Suppressor macrophage treated with lipopolysaccharide for 1 hour (primary cell): ENCODE measurements at regions not wholly inside any gene's neighbourhood (a gene's known extent, or its start where the extent isn't known, plus 50 kb on each side); places are given as distances from the start of the nearest gene placed in this dataset.
"Not testable (repeated sequence)": the region's sequence is repeated elsewhere in the genome, so short reads cannot be mapped to it uniquely, and the experiment has no call there.

Experiments used
- DNase-seq, 3 donors: peaks; one replicate each; pipeline ENCODE4 v3.0.0-alpha.2; 2020 to 2022

DNA sequence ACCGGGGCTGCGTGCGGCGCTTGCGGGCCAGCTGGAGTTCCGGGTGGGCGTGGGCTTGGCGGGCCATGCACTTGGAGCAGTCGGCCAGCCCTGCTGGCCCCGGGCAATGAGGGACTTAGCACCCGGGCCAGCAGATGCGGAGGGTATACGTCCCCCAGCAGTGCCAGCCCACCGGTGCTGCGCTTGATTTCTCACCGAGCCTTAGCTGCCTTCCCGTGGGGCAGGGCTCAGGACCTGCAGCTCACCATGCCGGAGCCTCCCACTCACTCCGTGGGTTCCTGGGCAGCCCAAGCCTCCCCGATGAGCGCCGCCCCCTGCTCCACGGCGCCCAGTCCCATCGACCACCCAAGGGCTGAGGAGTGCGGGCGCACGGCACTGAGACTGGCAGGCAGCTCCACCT lies 51.4 kb upstream of the INPP4B start:
- DNase-seq = not testable (repeated sequence)

DNA sequence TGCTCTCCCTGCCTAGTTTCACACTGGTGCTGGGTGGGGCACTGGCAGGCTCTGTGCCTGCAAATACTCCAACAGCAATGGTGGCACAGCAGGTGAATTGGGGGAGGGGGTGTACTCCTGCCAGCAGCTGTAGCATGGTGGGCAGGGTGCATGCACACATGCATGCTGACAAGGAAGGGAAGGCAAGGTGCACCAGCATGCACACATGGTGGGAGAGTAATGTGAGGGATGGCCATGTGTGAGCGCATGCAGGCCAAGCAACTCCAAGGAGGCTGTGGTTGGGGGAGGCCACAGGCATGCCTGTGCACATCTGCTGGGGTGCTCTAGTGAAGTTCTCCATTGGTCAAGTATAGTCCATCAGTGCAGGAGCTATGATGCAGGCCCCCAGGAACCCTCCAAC lies 54.5 kb upstream of the INPP4B start:
- DNase-seq = no peak

DNA sequence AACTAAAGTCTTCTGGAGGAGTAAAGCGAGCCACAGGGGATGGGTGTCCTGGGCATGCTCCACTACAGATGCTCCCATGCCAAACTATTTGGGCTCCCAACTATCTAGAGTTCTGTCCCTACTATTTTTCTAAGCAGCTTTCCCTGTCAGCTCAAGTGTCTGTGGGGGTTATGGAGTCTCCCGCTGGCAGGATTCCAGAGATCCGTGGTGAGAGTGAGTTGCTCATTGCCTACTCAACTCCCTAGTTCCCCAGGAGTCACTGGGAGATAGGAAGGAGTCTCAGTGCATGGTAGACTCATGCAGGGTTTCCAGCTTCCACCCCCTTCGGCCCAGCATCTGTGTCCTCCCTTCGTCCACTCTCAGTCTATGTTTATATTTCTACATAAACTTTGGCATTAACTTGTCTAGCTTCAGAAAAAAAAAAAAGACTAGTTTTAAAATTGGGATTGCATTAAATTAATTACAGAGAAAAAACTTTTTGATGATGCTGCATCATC lies 55.1 kb upstream of the INPP4B start:
- peak in 1 of 3 donors; percentile 5 for DNase-seq

DNA sequence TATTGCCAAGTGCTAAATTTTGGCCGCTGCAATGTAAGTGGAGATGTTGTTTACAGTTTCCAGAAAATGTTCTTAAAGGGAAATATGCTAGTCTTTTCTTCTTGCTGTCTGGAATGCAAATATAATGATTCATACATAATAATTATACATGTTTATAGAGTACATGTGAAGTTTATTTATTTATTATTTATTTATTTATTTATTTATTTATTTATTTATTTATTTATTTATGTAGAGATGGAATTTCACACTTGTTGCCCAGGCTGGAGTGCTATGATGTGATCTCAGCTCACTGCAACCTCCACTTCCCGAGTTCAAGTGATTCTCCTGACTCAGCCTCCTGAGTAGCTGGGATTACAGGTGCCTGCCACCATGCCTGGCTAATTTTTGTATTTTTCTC lies 57.5 kb upstream of the INPP4B start:
- not testable (repeated sequence) for DNase-seq

DNA sequence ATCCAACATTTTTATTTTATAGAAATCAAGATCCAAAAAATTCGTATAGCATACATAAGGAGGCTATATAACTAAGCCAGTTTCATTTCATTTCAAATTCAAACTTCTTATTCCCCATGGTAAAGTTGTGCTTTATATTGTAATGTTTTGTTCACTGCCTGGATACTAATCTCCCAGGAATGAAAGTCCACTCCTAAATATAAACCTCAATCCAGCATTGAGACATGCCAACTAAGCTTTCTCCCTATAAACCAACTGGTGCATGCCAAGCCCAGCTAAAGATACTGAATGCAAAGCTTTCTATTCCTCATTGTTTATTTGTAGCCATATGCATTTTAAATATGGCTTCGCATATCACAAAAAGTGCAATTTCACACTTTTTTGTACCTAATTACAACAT lies 63.8 kb upstream of the INPP4B start:
- DNase-seq = no peak

DNA sequence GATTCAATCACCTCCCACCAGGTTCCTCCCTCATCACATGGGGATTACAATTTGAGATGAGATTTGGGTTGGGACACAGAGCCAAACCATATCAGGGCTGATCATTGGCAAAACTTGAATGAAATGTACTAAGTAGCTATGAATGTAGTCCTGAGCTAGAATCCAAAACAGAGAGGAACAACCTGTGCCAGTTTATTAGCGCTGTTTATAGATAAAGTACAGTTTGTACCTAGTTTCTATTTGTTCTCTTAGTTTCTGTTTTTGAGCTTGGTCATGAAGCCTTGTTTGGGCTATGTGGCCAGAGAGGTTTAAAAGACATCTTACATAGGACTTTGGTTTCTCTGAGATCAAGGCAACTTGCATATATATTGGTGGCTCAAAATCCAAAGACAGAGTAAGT lies 66.9 kb upstream of the INPP4B start:
- no peak for DNase-seq

DNA sequence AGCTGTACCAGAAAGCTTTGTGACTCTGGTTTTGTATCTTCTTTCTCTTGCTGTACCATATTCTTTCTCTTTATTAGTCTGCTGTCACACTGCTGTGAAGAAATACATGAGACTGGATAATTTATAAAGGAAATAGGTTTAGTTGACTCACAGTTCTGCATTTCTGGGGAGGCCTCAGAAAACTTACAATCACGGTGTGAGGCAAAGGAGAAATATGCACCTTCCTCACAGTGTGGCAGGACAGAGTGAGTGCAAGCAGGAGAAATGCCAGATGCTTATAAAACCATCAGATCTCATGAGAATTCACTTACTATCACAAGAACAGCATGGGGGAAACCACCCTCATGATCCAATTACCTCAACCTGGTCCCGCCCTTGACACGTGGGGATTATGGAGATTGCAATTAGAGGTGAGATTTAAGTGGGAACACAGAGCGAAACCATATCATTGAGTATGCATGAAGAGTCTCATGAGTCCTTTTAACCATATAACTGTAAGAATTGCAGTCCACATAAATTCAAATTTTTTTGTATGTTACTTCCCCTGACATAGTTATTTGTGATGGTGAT lies 67.4 kb upstream of the INPP4B start:
- DNase-seq = no peak

DNA sequence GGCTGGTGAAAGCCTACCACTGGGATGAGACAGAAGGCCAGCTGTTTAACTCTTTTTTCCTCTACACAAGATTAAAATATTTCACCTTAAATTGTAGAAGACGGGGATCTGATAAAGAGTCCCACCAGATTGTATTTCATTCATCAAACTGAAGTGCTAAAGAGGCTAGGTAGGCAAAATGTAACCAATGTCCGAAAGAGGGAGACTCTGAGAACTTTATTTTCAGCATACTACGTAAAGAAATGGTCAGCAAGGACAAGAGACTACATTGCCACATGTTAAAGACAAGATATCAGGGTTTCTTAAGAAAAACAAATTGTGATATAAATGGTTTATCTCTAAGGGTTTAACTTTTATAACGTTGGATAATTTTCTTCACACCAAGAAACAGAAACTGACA lies 71.6 kb upstream of the INPP4B start:
- DNase-seq = no peak

DNA sequence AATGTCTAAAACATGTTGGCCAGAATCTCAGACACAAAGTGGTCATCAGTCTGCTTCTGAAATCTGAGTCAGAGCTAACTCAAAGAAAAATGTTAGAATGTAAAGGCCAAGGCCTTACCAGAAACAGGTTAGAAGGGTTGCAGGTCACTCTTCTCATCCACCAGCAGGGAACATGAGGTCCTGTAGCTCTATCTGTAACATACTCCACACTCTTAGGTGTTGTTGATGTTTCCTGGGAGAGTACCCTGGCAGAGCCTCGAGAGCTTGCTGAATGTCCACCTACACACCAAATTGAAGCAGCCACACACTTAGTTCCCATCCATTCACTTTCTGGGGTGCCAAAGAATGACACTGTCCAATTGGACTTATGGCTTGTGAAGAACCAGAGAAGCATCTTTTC lies 76.6 kb upstream of the INPP4B start:
- DNase-seq = no peak

DNA sequence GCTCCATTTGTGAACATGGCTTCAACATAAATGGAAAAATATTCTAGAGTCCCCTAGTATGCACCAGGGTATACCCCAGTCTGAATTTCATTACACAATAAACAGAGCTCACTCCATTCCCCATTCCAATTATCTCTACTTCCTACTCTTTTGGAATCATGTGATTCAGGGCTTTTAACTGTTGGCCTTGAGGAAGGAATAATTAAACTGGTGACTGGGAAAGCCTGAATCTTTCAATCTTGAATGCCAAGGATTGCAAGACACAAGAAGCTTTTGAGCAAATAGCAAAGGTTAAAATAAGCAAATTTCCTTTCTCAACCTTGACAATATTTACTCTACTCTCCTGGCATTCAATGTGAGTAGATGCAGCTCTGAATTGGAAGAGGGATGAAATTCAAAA lies 77.5 kb upstream of the INPP4B start:
- DNase-seq = no peak

DNA sequence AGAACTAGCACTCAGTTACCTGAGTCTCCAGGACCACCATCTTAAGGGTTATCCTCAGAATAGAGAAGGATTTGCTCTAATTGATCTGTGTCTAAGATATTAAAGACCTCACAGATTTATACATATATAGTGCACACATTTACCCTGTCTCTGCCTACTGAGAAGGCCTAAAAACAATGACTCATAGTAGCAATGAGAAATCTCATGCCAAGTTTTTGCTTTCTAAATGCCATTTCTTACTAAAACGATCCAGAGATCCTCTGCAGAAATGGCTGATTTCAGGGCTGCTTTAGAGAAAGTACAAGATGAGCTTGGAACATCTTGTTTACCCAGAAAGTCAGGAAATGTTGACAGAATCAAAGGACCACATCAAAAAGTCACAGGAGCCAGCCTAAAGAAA lies 79.1 kb upstream of the INPP4B start:
- no peak for DNase-seq

DNA sequence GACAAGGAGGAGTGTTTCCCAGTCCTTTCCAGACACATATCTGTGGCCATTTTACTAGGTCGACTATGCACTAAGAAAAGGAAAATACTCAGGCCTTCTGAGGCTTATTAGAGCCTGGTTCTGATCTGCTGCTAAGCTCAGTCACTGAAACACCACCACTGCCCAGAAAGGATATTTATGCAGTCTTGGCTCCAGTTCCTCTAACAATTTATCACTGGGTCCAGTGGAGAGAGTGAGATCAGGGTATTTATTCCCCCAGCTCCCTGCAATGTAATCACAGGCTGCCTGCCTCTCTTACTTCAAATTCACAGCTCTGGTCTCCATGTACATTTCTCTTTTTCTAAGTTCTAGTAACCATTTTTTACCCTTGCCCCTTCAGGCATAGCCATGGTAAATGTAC lies 81.6 kb upstream of the INPP4B start:
- no peak for DNase-seq

DNA sequence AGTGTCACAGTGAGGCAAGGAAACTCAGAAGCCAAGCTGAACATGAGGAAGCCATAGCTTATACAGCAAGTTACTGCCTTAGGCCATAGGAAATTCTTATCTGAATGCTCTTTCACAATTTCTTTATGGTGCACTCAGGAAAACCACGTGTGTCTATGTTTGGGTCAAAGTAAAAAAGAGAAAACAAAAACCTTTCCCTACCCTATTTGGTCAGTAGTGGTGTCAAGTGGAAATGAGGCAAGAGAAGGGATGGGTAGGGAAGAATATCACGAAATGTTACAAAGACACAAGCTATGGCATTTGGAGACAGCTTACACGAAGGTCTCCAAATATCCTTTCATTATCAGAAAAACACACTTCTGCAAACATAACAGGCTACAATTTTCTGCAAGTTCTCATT lies 83.4 kb upstream of the INPP4B start:
- no peak for DNase-seq

DNA sequence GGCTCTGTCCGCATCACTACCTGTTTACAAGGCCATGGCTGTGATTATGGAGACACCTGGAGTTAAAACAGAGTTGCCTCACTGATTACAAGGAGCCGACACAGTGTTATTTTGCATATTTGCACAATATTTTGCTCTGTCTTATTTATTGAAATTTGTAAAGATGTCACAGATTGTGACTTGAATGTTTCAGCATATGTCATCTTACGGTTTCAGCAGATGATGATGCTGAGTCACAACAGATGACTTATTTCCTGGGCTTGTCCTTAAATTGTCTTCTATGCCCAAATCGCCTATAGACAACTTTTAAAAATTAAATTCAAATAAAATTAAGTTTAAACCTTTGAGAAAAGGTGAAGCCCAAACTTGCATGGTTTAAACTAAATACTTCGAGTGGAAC lies 87.1 kb upstream of the INPP4B start:
- DNase-seq = peak in 1 of 3 donors; percentile 14

DNA sequence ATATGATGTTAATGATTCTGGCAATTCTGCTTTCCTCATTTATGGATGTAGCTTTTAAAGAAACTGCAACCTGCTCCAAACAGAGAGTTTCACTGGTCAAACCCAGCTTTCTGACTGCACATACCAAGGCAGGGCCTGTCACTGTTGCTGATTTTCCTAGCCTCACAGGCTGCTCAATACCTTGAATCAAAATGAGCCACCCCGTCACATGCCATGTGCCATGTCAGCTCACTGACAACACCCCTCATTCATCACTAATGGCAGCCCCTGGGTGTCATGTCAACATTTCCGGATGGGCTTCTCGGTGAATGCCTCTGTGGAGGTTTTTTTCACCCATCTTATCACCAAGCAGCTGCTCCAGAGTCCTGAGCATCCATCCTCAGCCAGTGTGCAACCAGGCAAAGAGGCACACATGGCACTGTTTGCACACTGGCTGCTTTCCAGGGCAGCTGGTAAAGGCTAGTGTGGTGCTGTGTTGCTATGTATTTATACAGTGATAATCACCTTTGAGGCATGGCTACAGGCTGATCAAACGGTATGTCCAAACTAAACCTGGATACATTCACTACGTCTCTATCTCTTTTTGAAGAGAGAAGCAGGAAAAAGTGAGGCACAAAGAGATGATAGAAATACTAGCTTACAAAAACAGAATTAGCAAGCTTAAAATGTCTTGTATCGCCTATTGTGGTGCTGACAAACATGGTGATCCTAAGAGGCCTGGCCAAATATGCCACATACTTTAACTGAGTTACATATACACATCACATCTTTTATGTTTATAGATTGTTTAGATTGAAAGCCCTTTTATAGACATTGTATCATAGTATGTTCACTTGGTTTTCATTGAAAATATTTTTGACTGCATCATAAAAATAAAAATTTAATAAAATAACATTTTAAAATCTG lies 94.6 kb upstream of the INPP4B start:
- no peak for DNase-seq

DNA sequence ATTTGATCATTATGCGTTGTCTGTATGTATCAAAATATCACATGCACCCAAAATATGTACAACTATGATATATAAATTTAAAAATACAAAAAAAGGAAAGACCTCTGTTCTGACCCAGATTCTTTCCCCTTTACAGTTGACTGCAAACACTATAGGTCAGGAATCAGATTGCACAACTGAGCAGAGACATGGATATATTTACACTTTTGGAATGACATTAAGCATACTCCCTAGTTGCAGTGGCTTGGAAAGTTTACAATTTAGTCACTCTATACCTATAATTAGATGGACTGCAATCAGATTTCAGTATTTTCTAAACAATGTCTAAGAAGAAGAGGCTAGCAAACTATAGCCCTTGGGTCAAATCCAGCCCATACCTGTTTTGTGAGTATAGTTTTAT lies 98.5 kb upstream of the INPP4B start:
- DNase-seq = no peak

DNA sequence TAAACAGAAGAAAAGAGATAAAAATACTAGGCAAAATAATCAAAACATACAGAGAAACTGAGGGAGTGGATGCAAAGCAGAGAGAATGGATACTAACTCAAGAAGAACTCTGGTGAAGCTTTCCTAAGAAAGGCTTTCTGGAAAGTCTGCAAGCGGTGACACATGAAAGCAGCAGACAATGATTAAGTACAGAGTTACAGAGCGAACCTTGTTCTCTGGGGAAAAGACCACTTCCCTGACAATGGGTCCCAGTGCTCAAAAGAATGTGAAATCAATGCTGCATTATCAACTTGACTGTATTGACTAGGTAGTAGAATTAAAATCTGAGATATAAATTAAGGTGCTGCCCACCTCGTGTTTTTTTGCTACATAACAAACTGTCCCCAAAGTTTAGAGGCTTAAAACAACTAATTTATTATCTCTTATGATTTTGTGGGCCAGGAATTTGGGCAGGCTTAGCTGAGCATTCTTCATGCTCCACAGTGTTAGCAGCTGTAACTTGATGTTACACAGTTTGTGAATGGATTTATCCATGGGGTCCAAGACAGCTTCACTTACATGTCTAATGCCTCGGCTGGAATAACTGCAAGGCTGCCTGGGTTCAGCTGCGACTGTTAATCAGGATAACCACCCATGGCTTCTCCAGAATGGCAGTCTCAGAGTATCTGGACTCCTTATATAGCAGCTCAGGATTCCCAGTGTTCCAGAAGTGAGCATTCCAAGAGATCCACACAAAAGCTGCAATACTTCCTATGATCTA lies 106.9 kb upstream of the INPP4B start:
- no peak for DNase-seq

DNA sequence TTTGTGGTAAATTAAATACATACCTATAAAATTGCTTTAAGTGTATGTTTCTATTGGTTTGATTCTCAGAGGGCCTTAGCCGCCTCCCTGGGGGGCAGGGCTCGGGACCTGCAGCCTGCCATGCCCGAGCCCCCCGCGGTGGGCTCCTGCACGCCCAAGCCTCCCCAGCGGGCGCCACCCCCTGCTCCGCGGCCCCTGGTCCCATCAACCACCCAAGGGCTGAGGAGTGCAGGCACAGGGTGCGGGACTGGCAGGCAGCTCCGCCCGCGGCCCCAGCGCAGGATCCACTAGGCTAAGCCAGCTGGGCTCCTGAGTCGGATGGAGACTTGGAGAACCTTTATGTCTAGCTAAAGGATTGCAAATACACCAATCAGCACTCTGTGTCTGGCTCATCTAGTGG lies 108.3 kb upstream of the INPP4B start:
- DNase-seq = no peak

DNA sequence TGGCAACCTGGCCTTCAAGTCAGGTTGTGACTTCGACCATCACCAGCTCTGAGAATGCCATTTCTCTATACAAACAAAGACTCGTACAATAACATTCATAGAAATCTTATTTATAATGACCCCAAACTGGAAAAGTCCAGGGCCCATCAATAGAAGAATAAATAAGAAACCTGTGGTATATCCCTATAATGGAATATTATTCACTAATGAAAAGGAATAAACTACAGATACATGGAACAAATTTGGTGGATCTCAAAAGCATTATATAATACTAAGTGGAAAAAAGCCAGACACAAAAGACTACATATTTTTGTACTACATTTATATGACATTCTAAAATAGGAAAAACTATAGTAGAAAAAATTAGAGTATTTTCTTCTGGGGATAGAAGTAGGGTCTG lies 109.4 kb upstream of the INPP4B start:
- no peak for DNase-seq

DNA sequence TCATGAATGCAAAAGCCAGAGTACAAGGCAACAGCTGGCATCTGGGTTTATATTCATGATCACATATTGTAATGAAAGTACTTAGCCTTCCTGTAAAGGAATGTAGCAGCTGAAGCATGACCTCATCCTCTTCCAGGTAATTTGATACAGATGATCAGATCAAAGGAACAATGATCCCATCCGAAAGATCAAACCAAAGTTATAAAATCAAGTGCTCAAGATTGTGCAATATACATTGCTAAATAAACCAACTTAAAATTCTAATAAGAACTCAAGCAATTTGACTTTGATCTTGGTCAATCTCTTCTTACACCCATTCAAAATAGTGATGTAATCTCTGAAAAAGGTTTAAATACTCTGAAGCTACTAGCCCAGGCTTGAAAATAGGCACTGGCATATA lies 113.1 kb upstream of the INPP4B start:
- no peak for DNase-seq

DNA sequence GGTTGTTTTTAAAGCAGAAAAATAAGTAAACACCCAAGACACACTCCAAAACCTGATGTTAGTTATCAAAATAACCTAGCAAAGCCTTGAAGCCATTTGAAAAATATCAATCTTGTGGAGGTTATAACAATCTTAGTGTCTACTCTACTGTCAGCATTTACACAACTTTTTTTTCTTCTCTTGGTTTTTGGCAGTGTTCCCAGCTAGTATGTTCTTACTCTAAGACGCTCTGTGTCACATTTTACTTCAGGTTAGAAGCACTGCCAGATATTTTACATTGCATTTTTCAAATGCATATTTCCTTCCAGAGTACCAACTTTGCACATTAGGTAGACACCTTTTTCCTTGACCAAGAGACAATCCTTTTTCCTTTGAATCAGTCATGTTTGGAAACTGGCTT lies 114.0 kb upstream of the INPP4B start:
- DNase-seq = no peak

DNA sequence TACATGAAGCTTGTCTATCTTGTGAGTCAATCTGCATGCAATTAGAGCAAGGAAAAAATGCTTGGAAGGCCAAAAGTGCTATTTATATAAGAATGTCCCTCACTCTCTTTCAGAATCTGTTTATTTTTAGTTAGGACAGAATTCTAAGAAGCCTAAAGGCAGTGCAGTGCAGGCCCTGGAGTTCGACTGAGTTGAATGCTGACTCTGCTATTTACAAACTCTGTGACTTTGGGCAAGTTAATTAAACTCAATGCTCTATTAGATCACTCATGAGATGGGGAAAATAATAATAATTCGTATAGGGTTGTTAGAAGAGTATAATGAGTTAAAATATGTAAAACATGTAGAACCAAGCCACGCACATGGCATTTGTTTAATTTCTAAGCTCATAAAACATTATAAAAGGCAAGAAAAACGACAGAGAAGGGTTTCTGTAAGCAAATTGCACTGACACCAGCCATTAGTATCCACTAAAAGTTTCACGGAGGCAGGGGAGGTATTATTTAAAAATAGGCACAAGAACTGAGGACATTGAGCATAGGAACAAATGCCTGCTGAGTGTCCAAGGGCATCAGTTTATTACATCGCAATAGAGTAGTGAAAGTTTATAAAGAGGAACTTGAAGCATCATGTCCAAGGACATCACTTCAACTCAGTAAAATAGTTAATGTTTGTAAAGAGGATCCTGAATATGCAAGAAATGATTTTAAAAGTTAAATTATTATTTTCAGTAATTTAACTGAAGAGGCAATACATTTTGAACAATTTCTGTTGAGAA lies 115.0 kb upstream of the INPP4B start:
- peak in 2 of 3 donors; percentile 39 to 42 for DNase-seq

DNA sequence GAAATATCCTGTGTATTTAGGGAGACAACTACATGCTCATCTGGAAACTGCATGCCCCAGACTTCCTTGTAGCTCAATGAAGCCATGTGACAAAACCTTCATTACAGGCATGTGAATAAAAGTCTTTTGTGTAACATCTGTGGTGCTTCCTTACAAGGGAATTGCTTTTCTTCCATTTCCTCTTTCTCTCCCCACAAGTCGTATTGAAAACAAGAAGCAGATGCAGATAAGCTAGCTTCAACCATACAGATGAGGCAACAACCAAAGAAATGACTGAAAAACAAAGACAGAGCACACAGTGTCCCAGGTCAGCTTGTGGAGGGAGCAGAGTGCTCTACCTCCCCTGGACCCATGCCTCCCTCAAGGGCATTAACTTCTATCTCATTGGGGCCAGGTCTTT lies 115.8 kb upstream of the INPP4B start:
- DNase-seq = peak; percentile 44 to 71 (median 67)
